CD14-positive monocyte (primary cell): ENCODE measurements at regions not wholly inside any gene's neighbourhood (a gene's known extent, or its start where the extent isn't known, plus 50 kb on each side); places are given as distances from the start of the nearest gene placed in this dataset.
"Not testable (repeated sequence)": the region's sequence is repeated elsewhere in the genome, so short reads cannot be mapped to it uniquely, and the experiment has no call there.

ENCODE experiments used
- DNase-seq, 3 donors: peaks; one replicate each; pipeline ENCODE4 v3.0.0-alpha.2; 2011 to 2022
- H2AFZ ChIP-seq: 2 replicates; pipeline ENCODE4 v1.6.0; 2012; ENCODE audit warnings: mild to moderate bottlenecking, low read depth, low read length, inconsistent platforms; ENCODE audit not compliant: insufficient read depth, poor library complexity, severe bottlenecking
- H3K27ac ChIP-seq, 2 donors: 1 replicate in 1 of 2; 2 replicates in 1 of 2; pipeline ENCODE4 v1.5.1; 2012 to 2013; ENCODE audit warnings: low read length in 2 of 2, control low read depth in 1 of 2, inconsistent platforms in 1 of 2, low read depth in 1 of 2, mild to moderate bottlenecking in 1 of 2
- H3K27me3 ChIP-seq, 2 donors: one replicate each; pipeline versions ENCODE4 v1.6.0 to v1.6.1; 2011 to 2013; ENCODE audit warnings: low read length in 2 of 2; ENCODE audit not compliant: control insufficient read depth in 2 of 2, insufficient read depth in 2 of 2
- H3K36me3 ChIP-seq, 2 donors: replicated peaks in 1 of 2; 1 replicate in 1 of 2; 2 replicates in 1 of 2; pipeline versions ENCODE4 v1.5.1 to v1.6.1; 2012 to 2013; ENCODE audit warnings: low read length in 2 of 2, control low read depth in 1 of 2, inconsistent platforms in 1 of 2, mild to moderate bottlenecking in 1 of 2; ENCODE audit not compliant: insufficient read depth in 2 of 2, control insufficient read depth in 1 of 2
- H3K4me1 ChIP-seq, 2 donors: 1 replicate in 1 of 2; 2 replicates in 1 of 2; pipeline versions ENCODE4 v1.5.1 to v1.6.1; 2012 to 2013; ENCODE audit warnings: low read length in 2 of 2, control low read depth in 1 of 2, inconsistent platforms in 1 of 2, mild to moderate bottlenecking in 1 of 2, moderate library complexity in 1 of 2; ENCODE audit not compliant: insufficient read depth in 2 of 2, control insufficient read depth in 1 of 2
- H3K4me2 ChIP-seq: replicated peaks from 2 replicates; pipeline ENCODE3; 2012; ENCODE audit warnings: low read length, moderate library complexity, mild to moderate bottlenecking; ENCODE audit not compliant: poor library complexity, severe bottlenecking; ENCODE audit errors: extremely low read depth
- H3K4me3 ChIP-seq, 3 experiments: fragments of 200-600 bp in 1 of 3; sonication (generic) in 1 of 3; replicated peaks in 1 of 3; 1 replicate in 2 of 3; 2 replicates in 1 of 3; pipeline ENCODE4 v1.5.1; 2011 to 2013; ENCODE audit warnings: low read length in 3 of 3, mild to moderate bottlenecking in 3 of 3, control low read depth in 2 of 3, low read depth in 2 of 3, inconsistent platforms in 1 of 3, moderate library complexity in 1 of 3
- H3K79me2 ChIP-seq: 2 replicates; pipeline ENCODE4 v1.6.0; 2012; ENCODE audit warnings: mild to moderate bottlenecking, control low read depth, inconsistent platforms, low read length, moderate library complexity; ENCODE audit not compliant: insufficient read depth
- H3K9ac ChIP-seq: 2 replicates; pipeline ENCODE4 v1.6.0; 2017; ENCODE audit warnings: low read length, mild to moderate bottlenecking; ENCODE audit not compliant: insufficient read depth, poor library complexity, severe bottlenecking
- H3K9me3 ChIP-seq, 2 donors: replicated peaks in 1 of 2; 1 replicate in 1 of 2; 2 replicates in 1 of 2; pipeline versions ENCODE4 v1.5.1 to v1.6.1; 2012 to 2013; ENCODE audit warnings: low read length in 2 of 2, control low read depth in 1 of 2; ENCODE audit not compliant: control insufficient read depth in 1 of 2, insufficient read depth in 1 of 2
- H4K20me1 ChIP-seq: 2 replicates; pipeline ENCODE4 v1.6.0; 2012; ENCODE audit warnings: mild to moderate bottlenecking, low read length, control low read depth, moderate library complexity; ENCODE audit not compliant: insufficient read depth
- H3K27ac Mint-ChIP-seq, 7 donors: one replicate each; pipeline ENCODE4 v1.8.0; 2020; ENCODE audit warnings: mild to moderate bottlenecking in 7 of 7, mixed read lengths in 7 of 7, moderate library complexity in 6 of 7, inconsistent platforms in 2 of 7
- H3K27me3 Mint-ChIP-seq, 3 donors: one replicate each; pipeline ENCODE4 v1.8.0; 2021 to 2022; ENCODE audit warnings: low read depth in 3 of 3, mild to moderate bottlenecking in 3 of 3, mixed read lengths in 3 of 3, moderate library complexity in 3 of 3, inconsistent platforms in 1 of 3
- H3K36me3 Mint-ChIP-seq, 2 donors: one replicate each; pipeline ENCODE4 v1.8.0; 2020; ENCODE audit warnings: mixed read lengths in 2 of 2, inconsistent platforms in 1 of 2, mild to moderate bottlenecking in 1 of 2
- H3K4me1 Mint-ChIP-seq: one replicate; pipeline ENCODE4 v1.8.0; 2020; ENCODE audit warnings: mild to moderate bottlenecking, mixed read lengths
- H3K4me3 Mint-ChIP-seq, 2 donors: one replicate each; pipeline ENCODE4 v1.8.0; 2020; ENCODE audit warnings: mild to moderate bottlenecking in 2 of 2, mixed read lengths in 2 of 2, moderate library complexity in 1 of 2
- H3K9me3 Mint-ChIP-seq, 7 donors: one replicate each; pipeline ENCODE4 v1.8.0; 2020 to 2022; ENCODE audit warnings: mixed read lengths in 7 of 7, mild to moderate bottlenecking in 6 of 7, moderate library complexity in 6 of 7, inconsistent platforms in 2 of 7
- WGBS: methylation state at CpG from one replicate; pipeline ENCODE4 v1.1.5; 2013; ENCODE audit warnings: missing lambda C conversion rate; ENCODE audit not compliant: insufficient coverage; 5-methylcytosine and 5-hydroxymethylcytosine counted together
- intact Hi-C, 2 donors: fragments of 100-400 bp; cut with micrococcal nuclease; formaldehyde crosslinking; loops; one replicate each; pipeline versions ENCODE4 v1.15.0 to v1.15.1; 2023
- TF ChIP-seq, protein P1 (sequence below): fragments of 200-600 bp; IDR thresholded peaks from one replicate; pipeline ENCODE4 v1.8.0; 2022; ENCODE audit warnings: antibody characterized with exemption, mild to moderate bottlenecking

DNA sequence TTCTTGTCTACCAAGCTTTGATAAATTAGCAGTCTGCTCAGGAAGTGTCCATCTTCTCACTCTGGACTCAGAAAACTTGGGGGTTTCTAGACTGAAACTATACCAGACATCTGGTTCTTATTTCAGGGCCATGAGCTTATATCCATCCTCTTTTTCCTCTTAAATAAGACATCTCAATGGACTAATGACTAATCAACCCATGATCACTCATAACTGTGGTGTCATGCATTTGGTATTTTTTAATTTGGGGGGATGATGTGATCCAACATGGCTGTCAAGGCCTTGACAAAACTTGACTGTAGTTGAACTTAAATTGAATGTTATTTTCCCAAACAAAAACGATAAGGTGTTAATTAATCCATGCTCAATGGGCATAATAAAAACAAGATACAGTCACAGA, 87.8 kb downstream of the GPRASP3 start:
- Histone ChIP-seq H3K36me3 (no peaks in the 10 kb centered on the region), H3K4me1 (no peaks in the 10 kb centered on the region), H3K4me2 (no peak overlapping the region), H3K4me3 (no peak overlapping the region), H3K9me3 (no peaks in the 10 kb centered on the region), H2AFZ (no peak overlapping the region), H3K79me2 (no peaks in the 10 kb centered on the region), H3K27me3 (no peaks in the 10 kb centered on the region), H3K9ac (no peak overlapping the region), H3K27ac (no peak overlapping the region), H4K20me1 (no peaks in the 10 kb centered on the region)
- TF ChIP-seq, protein P1, sequence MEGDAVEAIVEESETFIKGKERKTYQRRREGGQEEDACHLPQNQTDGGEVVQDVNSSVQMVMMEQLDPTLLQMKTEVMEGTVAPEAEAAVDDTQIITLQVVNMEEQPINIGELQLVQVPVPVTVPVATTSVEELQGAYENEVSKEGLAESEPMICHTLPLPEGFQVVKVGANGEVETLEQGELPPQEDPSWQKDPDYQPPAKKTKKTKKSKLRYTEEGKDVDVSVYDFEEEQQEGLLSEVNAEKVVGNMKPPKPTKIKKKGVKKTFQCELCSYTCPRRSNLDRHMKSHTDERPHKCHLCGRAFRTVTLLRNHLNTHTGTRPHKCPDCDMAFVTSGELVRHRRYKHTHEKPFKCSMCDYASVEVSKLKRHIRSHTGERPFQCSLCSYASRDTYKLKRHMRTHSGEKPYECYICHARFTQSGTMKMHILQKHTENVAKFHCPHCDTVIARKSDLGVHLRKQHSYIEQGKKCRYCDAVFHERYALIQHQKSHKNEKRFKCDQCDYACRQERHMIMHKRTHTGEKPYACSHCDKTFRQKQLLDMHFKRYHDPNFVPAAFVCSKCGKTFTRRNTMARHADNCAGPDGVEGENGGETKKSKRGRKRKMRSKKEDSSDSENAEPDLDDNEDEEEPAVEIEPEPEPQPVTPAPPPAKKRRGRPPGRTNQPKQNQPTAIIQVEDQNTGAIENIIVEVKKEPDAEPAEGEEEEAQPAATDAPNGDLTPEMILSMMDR = no peak
- no CpG with 5 or more reads among the region's 1 CpG for WGBS
- Mint-ChIP-seq H3K27me3 (no peaks in the 10 kb centered on the region), H3K36me3 (no peaks in the 10 kb centered on the region), H3K9me3 (peaks cover 0 to 2% (median 0%) of the 10 kb centered on the region in 7 donors), H3K4me1 (no peaks in the 10 kb centered on the region), H3K4me3 (no peak overlapping the region), H3K27ac (no peak overlapping the region)
- no peak for DNase-seq
- intact Hi-C loops = no loop called here

DNA sequence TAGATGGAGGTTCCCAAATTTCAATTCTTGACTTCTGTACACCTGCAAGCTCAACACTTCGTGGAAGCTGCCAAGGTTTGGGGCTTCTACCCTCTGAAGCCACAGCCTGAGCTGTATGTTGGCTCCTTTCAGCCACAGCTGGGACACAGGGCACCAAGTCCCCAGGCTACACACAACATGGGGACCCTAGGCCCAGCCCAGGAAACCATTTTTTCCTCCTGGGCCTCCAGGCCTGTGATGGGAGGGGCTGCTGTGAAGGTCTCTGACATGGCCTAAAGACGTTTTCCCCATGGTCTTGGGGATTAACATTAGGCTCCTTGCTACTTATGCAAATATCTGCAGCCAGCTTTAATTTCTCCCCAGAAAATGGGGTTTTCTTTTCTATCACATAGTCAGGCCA, 97.7 kb downstream of the GPRASP3 start:
- H3K4me3 ChIP-seq, H3K4me1 ChIP-seq, H3K27me3 ChIP-seq, intact Hi-C loops, H3K9ac ChIP-seq, H2AFZ ChIP-seq, H3K4me2 ChIP-seq, H3K36me3 ChIP-seq, H3K27ac ChIP-seq, H3K9me3 ChIP-seq, DNase-seq, H3K36me3 Mint-ChIP-seq, H3K4me1 Mint-ChIP-seq, H3K27me3 Mint-ChIP-seq, H3K4me3 Mint-ChIP-seq, H3K27ac Mint-ChIP-seq, H3K79me2 ChIP-seq, H4K20me1 ChIP-seq: not testable (repeated sequence)
- peaks cover 7 to 17% (median 13%) of the 10 kb centered on the region in 7 donors for H3K9me3 Mint-ChIP-seq
- no CpG with 5 or more reads among the region's 2 CpGs for WGBS
